WTC11 (cell line): ENCODE measurements at regions not wholly inside any gene's neighbourhood (a gene's known extent, or its start where the extent isn't known, plus 50 kb on each side); places are given as distances from the start of the nearest gene placed in this dataset.

Experiments used
- ATAC-seq: fragments of 200-7000 bp; cut with Tn5 transposase; 2 replicates; pipeline ENCODE4 v1.10.0; 2021; ENCODE audit warnings: mild to moderate bottlenecking, moderate library complexity
- CTCF ChIA-PET: fragments of 300-600 bp; sonication (Branson Sonifier 250); formaldehyde crosslinking; loops from one replicate; lab custom pipeline; 2021; ENCODE audit warnings: antibody characterized with exemption; lab: Charles Lee
- POLR2A ChIA-PET: fragments of 350-600 bp; sonication (Branson Sonifier 250); formaldehyde crosslinking; loops from one replicate; lab custom pipeline; 2021; ENCODE audit warnings: antibody characterized with exemption; lab: Charles Lee
- DNase-seq: peaks from one replicate; pipeline ENCODE4 v3.0.0; 2021; ENCODE audit warnings: low spot score
- H3K27ac Mint-ChIP-seq: 2 replicates; pipeline ENCODE4 v1.8.0; 2021; ENCODE audit warnings: mixed read lengths
- H3K27me3 Mint-ChIP-seq: 2 replicates; pipeline ENCODE4 v1.8.0; 2021; ENCODE audit warnings: low read depth, mild to moderate bottlenecking, moderate library complexity, mixed read lengths
- H3K36me3 Mint-ChIP-seq: 2 replicates; pipeline ENCODE4 v1.8.0; 2021; ENCODE audit warnings: mixed read lengths
- H3K4me1 Mint-ChIP-seq: 2 replicates; pipeline ENCODE4 v1.8.0; 2022; ENCODE audit warnings: mixed read lengths
- H3K4me3 Mint-ChIP-seq: 2 replicates; pipeline ENCODE4 v1.8.0; 2021; ENCODE audit warnings: mild to moderate bottlenecking, moderate library complexity, mixed read lengths
- H3K9me3 Mint-ChIP-seq: 2 replicates; pipeline ENCODE4 v1.8.0; 2021; ENCODE audit warnings: mixed read lengths
- CREM ChIP-seq: sonication (generic); formaldehyde crosslinking; IDR thresholded peaks from 2 replicates; pipeline ENCODE4 v1.8.1; 2022; ENCODE audit warnings: mild to moderate bottlenecking, missing genetic modification reagents, moderate library complexity
- FOXJ3 ChIP-seq: sonication (generic); formaldehyde crosslinking; IDR thresholded peaks from 2 replicates; pipeline ENCODE4 v1.9.0; 2021; ENCODE audit warnings: missing genetic modification reagents, mild to moderate bottlenecking, borderline replicate concordance
- JAZF1 ChIP-seq: fragments of 250-450 bp; sonication (Bioruptor Pico); IDR thresholded peaks from 2 replicates; pipeline ENCODE4 v1.9.0; 2021; ENCODE audit warnings: moderate library complexity, mild to moderate bottlenecking, inconsistent platforms
- SOX15 ChIP-seq: fragments of 250-450 bp; sonication (Bioruptor Pico); IDR thresholded peaks from 2 replicates; pipeline ENCODE4 v1.9.0; 2021; ENCODE audit warnings: mild to moderate bottlenecking
- ZNF423 ChIP-seq: fragments of 250-450 bp; sonication (Bioruptor Pico); IDR thresholded peaks from 2 replicates; pipeline ENCODE4 v2.1.2; 2022; ENCODE audit warnings: mild to moderate bottlenecking, moderate library complexity
- TF ChIP-seq, protein P1 (sequence below): sonication (generic); formaldehyde crosslinking; IDR thresholded peaks from 2 replicates; pipeline ENCODE4 v1.8.0; 2023; ENCODE audit warnings: missing genetic modification reagents, mild to moderate bottlenecking, borderline replicate concordance
- TF ChIP-seq, protein P2 (sequence below): sonication (generic); formaldehyde crosslinking; IDR thresholded peaks from 2 replicates; pipeline ENCODE4 v1.8.0; 2023; ENCODE audit warnings: mild to moderate bottlenecking, missing genetic modification reagents
- TF ChIP-seq, protein P3 (sequence below): sonication (generic); formaldehyde crosslinking; IDR thresholded peaks from 2 replicates; pipeline ENCODE4 v1.8.1; 2023; ENCODE audit warnings: mild to moderate bottlenecking, missing genetic modification reagents, borderline replicate concordance
- TF ChIP-seq, protein P4 (sequence below): sonication (generic); formaldehyde crosslinking; IDR thresholded peaks from 2 replicates; pipeline ENCODE4 v1.8.1; 2023; ENCODE audit warnings: mild to moderate bottlenecking, missing genetic modification reagents, moderate library complexity
- TF ChIP-seq, protein P5 (sequence below): fragments of 250-450 bp; sonication (Bioruptor Pico); IDR thresholded peaks from 2 replicates; pipeline ENCODE4 v1.9.0; 2021; ENCODE audit warnings: mild to moderate bottlenecking
- TF ChIP-seq, protein P6 (sequence below): sonication (generic); formaldehyde crosslinking; IDR thresholded peaks from 2 replicates; pipeline ENCODE4 v1.8.1; 2023; ENCODE audit warnings: mild to moderate bottlenecking, missing genetic modification reagents
- TF ChIP-seq, protein P7 (sequence below): sonication (generic); formaldehyde crosslinking; conservative IDR thresholded peaks from 2 replicates; pipeline ENCODE4 v1.8.1; 2023; ENCODE audit warnings: mild to moderate bottlenecking, low read depth, missing genetic modification reagents, moderate library complexity
- TF ChIP-seq, protein P8 (sequence below): sonication (generic); formaldehyde crosslinking; IDR thresholded peaks from 2 replicates; pipeline ENCODE4 v1.8.0; 2023; ENCODE audit warnings: missing genetic modification reagents
- TF ChIP-seq, protein P9 (sequence below): sonication (generic); formaldehyde crosslinking; IDR thresholded peaks from 2 replicates; pipeline ENCODE4 v1.8.0; 2022; ENCODE audit warnings: mild to moderate bottlenecking, missing genetic modification reagents

DNA sequence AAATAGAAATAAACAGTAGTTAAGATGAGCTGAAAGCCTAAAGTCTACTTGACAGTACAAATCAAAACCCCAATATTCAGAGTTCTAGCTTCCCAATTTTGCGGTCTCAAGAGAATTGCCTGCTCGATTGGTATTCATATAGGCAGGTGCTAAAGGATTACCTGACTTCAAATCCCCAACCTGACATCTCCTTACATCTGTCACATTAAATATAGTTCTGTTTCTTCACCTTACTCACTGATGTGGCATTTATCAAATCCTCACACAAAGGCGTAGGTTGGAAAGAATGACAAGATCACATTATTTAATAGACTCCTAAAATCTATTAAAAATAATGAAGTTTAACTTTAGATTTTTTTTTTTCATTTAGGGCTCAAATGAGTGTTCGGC is 72.8 kb upstream of the ANKH start (continued):
- TF ChIP-seq, protein P1, sequence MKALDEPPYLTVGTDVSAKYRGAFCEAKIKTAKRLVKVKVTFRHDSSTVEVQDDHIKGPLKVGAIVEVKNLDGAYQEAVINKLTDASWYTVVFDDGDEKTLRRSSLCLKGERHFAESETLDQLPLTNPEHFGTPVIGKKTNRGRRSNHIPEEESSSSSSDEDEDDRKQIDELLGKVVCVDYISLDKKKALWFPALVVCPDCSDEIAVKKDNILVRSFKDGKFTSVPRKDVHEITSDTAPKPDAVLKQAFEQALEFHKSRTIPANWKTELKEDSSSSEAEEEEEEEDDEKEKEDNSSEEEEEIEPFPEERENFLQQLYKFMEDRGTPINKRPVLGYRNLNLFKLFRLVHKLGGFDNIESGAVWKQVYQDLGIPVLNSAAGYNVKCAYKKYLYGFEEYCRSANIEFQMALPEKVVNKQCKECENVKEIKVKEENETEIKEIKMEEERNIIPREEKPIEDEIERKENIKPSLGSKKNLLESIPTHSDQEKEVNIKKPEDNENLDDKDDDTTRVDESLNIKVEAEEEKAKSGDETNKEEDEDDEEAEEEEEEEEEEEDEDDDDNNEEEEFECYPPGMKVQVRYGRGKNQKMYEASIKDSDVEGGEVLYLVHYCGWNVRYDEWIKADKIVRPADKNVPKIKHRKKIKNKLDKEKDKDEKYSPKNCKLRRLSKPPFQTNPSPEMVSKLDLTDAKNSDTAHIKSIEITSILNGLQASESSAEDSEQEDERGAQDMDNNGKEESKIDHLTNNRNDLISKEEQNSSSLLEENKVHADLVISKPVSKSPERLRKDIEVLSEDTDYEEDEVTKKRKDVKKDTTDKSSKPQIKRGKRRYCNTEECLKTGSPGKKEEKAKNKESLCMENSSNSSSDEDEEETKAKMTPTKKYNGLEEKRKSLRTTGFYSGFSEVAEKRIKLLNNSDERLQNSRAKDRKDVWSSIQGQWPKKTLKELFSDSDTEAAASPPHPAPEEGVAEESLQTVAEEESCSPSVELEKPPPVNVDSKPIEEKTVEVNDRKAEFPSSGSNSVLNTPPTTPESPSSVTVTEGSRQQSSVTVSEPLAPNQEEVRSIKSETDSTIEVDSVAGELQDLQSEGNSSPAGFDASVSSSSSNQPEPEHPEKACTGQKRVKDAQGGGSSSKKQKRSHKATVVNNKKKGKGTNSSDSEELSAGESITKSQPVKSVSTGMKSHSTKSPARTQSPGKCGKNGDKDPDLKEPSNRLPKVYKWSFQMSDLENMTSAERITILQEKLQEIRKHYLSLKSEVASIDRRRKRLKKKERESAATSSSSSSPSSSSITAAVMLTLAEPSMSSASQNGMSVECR (CRISPR knock-in tag): no peak
- TF ChIP-seq CREM (CRISPR knock-in tag): no peak
- TF ChIP-seq, protein P2, sequence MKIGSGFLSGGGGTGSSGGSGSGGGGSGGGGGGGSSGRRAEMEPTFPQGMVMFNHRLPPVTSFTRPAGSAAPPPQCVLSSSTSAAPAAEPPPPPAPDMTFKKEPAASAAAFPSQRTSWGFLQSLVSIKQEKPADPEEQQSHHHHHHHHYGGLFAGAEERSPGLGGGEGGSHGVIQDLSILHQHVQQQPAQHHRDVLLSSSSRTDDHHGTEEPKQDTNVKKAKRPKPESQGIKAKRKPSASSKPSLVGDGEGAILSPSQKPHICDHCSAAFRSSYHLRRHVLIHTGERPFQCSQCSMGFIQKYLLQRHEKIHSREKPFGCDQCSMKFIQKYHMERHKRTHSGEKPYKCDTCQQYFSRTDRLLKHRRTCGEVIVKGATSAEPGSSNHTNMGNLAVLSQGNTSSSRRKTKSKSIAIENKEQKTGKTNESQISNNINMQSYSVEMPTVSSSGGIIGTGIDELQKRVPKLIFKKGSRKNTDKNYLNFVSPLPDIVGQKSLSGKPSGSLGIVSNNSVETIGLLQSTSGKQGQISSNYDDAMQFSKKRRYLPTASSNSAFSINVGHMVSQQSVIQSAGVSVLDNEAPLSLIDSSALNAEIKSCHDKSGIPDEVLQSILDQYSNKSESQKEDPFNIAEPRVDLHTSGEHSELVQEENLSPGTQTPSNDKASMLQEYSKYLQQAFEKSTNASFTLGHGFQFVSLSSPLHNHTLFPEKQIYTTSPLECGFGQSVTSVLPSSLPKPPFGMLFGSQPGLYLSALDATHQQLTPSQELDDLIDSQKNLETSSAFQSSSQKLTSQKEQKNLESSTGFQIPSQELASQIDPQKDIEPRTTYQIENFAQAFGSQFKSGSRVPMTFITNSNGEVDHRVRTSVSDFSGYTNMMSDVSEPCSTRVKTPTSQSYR: no peak
- TF ChIP-seq, protein P3, sequence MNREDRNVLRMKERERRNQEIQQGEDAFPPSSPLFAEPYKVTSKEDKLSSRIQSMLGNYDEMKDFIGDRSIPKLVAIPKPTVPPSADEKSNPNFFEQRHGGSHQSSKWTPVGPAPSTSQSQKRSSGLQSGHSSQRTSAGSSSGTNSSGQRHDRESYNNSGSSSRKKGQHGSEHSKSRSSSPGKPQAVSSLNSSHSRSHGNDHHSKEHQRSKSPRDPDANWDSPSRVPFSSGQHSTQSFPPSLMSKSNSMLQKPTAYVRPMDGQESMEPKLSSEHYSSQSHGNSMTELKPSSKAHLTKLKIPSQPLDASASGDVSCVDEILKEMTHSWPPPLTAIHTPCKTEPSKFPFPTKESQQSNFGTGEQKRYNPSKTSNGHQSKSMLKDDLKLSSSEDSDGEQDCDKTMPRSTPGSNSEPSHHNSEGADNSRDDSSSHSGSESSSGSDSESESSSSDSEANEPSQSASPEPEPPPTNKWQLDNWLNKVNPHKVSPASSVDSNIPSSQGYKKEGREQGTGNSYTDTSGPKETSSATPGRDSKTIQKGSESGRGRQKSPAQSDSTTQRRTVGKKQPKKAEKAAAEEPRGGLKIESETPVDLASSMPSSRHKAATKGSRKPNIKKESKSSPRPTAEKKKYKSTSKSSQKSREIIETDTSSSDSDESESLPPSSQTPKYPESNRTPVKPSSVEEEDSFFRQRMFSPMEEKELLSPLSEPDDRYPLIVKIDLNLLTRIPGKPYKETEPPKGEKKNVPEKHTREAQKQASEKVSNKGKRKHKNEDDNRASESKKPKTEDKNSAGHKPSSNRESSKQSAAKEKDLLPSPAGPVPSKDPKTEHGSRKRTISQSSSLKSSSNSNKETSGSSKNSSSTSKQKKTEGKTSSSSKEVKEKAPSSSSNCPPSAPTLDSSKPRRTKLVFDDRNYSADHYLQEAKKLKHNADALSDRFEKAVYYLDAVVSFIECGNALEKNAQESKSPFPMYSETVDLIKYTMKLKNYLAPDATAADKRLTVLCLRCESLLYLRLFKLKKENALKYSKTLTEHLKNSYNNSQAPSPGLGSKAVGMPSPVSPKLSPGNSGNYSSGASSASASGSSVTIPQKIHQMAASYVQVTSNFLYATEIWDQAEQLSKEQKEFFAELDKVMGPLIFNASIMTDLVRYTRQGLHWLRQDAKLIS (CRISPR knock-in tag): no peak
- TF ChIP-seq SOX15 (CRISPR knock-in tag): no peak
- no peak for TF ChIP-seq FOXJ3 (CRISPR knock-in tag)

DNA sequence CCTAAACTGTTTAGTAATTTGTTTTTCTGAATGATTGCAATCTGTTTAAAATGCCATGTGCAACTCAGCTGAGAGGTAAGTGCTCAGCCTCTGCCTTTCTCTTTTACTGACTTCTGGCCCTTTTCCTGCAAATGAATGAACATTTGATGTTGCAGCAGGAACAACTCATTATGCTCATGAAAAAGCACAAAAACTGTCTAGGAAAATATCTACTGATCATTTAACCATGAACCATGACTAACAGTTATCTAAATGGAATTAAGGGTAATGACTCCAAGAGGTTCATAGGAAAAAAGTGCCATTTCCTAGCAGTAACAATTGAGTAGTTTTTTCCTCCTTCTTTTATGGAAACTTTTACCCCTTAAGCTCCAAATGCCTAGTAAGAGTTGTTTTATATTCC is 70.6 kb upstream of the ANKH start:
- H3K27ac Mint-ChIP-seq: no peak overlapping the region
- DNase-seq (no peak), ATAC-seq (no peak)
- H3K27me3 Mint-ChIP-seq: no peaks in the 10 kb centered on the region
- POLR2A ChIA-PET: no interaction called here
- H3K36me3 Mint-ChIP-seq: no peaks in the 10 kb centered on the region
- H3K4me1 Mint-ChIP-seq: peaks cover 4% of the 10 kb centered on the region; the same call in 1 of the 2 replicates
- CTCF ChIA-PET: no interaction called here
- H3K9me3 Mint-ChIP-seq: 0 out of 2 replicates have a peak, but pooled peaks cover 3% of the 10 kb centered on the region
- H3K4me3 Mint-ChIP-seq: no peak overlapping the region
- TF ChIP-seq, protein P4, sequence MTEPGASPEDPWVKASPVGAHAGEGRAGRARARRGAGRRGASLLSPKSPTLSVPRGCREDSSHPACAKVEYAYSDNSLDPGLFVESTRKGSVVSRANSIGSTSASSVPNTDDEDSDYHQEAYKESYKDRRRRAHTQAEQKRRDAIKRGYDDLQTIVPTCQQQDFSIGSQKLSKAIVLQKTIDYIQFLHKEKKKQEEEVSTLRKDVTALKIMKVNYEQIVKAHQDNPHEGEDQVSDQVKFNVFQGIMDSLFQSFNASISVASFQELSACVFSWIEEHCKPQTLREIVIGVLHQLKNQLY (CRISPR knock-in tag): no peak
- no peak for TF ChIP-seq SOX15 (CRISPR knock-in tag)
- TF ChIP-seq JAZF1 (CRISPR knock-in tag): no peak
- TF ChIP-seq, protein P5, sequence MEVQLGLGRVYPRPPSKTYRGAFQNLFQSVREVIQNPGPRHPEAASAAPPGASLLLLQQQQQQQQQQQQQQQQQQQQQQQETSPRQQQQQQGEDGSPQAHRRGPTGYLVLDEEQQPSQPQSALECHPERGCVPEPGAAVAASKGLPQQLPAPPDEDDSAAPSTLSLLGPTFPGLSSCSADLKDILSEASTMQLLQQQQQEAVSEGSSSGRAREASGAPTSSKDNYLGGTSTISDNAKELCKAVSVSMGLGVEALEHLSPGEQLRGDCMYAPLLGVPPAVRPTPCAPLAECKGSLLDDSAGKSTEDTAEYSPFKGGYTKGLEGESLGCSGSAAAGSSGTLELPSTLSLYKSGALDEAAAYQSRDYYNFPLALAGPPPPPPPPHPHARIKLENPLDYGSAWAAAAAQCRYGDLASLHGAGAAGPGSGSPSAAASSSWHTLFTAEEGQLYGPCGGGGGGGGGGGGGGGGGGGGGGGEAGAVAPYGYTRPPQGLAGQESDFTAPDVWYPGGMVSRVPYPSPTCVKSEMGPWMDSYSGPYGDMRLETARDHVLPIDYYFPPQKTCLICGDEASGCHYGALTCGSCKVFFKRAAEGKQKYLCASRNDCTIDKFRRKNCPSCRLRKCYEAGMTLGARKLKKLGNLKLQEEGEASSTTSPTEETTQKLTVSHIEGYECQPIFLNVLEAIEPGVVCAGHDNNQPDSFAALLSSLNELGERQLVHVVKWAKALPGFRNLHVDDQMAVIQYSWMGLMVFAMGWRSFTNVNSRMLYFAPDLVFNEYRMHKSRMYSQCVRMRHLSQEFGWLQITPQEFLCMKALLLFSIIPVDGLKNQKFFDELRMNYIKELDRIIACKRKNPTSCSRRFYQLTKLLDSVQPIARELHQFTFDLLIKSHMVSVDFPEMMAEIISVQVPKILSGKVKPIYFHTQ (CRISPR knock-in tag): no peak
- TF ChIP-seq, protein P6, sequence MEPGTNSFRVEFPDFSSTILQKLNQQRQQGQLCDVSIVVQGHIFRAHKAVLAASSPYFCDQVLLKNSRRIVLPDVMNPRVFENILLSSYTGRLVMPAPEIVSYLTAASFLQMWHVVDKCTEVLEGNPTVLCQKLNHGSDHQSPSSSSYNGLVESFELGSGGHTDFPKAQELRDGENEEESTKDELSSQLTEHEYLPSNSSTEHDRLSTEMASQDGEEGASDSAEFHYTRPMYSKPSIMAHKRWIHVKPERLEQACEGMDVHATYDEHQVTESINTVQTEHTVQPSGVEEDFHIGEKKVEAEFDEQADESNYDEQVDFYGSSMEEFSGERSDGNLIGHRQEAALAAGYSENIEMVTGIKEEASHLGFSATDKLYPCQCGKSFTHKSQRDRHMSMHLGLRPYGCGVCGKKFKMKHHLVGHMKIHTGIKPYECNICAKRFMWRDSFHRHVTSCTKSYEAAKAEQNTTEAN (CRISPR knock-in tag): no peak
- TF ChIP-seq ZNF423 (CRISPR knock-in tag): no peak
- TF ChIP-seq, protein P7, sequence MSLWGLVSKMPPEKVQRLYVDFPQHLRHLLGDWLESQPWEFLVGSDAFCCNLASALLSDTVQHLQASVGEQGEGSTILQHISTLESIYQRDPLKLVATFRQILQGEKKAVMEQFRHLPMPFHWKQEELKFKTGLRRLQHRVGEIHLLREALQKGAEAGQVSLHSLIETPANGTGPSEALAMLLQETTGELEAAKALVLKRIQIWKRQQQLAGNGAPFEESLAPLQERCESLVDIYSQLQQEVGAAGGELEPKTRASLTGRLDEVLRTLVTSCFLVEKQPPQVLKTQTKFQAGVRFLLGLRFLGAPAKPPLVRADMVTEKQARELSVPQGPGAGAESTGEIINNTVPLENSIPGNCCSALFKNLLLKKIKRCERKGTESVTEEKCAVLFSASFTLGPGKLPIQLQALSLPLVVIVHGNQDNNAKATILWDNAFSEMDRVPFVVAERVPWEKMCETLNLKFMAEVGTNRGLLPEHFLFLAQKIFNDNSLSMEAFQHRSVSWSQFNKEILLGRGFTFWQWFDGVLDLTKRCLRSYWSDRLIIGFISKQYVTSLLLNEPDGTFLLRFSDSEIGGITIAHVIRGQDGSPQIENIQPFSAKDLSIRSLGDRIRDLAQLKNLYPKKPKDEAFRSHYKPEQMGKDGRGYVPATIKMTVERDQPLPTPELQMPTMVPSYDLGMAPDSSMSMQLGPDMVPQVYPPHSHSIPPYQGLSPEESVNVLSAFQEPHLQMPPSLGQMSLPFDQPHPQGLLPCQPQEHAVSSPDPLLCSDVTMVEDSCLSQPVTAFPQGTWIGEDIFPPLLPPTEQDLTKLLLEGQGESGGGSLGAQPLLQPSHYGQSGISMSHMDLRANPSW (CRISPR knock-in tag): no peak
- TF ChIP-seq, protein P8, sequence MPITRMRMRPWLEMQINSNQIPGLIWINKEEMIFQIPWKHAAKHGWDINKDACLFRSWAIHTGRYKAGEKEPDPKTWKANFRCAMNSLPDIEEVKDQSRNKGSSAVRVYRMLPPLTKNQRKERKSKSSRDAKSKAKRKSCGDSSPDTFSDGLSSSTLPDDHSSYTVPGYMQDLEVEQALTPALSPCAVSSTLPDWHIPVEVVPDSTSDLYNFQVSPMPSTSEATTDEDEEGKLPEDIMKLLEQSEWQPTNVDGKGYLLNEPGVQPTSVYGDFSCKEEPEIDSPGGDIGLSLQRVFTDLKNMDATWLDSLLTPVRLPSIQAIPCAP (CRISPR knock-in tag): no peak
- TF ChIP-seq, protein P9, sequence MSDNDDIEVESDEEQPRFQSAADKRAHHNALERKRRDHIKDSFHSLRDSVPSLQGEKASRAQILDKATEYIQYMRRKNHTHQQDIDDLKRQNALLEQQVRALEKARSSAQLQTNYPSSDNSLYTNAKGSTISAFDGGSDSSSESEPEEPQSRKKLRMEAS (CRISPR knock-in tag): no peak
